HG02973 (cell line): ENCODE measurements at regions not wholly inside any gene's neighbourhood (a gene's known extent, or its start where the extent isn't known, plus 50 kb on each side); places are given as distances from the start of the nearest gene placed in this dataset.

Source experiments
- ATAC-seq: cut with Tn5 transposase; IDR thresholded peaks from one replicate; pipeline ENCODE4 v1.9.1; 2021; ENCODE audit warnings: moderate library complexity; ENCODE audit not compliant: unreplicated experiment

DNA sequence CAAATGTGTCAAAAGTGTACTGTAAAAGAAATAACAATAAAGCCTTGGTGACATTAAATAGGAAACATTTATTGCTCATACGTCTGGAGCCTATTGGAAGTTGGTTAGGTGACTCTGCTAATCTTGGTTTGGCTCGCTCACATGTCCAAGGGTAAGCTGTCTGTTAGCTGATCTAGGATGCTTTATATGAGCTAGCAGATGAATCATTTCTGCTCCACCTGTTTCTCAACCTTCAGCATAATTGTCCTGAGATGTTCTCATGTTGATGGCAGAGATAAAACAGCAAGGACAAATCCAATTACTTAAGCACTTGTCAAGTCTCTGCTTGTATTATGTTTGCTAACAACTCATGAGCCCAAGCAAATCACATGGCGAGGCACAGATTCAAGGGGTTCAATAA, 56.0 kb upstream of the CD53 start:
- no peak for ATAC-seq

DNA sequence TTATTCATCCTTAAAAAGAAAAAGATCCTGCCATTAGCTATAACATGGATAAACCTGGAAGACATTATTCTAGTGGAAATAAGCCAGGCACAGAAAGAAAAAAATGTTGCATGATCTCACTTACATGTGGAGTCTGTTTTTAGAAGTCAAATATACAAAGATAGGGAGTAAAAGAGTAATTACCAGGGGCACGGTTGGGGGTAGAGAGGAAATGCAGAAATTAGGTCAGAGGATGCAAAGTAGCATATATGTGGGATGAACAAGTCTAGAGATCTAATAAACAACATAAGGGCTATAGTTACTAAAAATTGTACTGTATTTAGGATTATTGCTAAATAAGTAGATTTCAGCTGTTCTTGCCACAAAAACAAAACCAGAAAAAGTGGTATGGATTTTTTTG, 61.4 kb upstream of the CD53 start:
- ATAC-seq = no peak

DNA sequence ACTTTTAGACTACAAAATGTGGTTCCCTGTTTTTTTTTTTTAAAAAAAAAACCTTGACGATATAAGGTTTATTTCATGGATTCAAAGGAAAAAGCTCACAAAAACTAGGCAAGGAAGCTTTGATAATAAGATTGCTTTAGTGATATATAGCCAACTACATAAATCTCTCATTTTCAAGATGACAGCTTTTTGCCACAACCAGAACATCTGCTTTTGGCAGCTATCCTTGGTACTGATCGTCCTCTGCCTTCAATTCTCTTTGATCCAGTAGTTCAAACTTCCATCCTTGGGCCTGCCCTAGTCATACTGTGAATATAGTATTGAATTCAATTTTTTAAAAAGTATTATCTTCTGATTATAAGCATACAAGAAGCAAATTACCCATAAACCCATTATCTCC, 72.9 kb upstream of the CD53 start:
- ATAC-seq = no peak

DNA sequence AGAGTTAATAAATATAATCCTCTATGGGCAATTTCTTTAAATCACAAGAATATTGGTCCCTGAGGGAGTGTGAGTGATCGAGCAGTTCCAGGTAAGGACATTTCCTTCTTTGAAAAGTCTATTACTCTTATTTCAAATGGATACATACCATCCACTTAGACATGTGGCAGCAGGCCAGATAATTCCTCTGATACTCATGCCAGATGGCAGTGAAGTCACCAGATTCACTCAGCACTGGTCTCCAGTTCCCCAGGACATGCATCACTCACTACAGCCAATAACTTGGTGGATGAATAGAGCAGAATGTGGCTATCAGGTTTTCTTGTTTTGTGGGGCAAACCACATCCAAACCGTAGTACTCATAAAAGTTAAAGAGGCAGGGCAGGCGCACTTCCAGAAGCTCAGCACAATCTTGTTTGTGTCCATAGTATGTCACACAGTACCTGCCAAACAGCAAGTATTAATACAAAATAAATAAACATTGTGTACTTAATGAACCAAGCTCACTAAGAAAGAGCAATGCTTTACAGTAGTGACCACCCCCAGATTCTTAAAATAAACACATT, 74.2 kb upstream of the CD53 start:
- no peak for ATAC-seq

DNA sequence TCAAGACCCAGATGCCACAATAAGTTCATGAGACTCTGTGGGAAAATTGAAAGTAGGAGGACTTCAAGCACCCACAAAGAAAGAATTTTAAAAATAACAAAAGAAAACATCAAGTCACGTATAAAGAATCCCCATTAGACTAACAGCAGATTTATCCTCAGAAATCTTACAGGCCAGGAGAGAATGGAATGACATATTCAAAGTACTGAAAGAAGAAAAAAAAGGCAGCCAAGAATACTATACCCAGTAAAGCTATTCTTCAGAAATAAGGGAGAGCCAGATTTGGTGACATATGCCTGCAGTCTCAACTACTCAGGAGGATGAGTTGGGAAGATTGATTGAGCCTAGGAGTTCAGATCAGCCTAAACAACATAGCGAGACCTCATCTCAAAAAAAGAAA, 84.3 kb upstream of the CD53 start:
- no peak for ATAC-seq

DNA sequence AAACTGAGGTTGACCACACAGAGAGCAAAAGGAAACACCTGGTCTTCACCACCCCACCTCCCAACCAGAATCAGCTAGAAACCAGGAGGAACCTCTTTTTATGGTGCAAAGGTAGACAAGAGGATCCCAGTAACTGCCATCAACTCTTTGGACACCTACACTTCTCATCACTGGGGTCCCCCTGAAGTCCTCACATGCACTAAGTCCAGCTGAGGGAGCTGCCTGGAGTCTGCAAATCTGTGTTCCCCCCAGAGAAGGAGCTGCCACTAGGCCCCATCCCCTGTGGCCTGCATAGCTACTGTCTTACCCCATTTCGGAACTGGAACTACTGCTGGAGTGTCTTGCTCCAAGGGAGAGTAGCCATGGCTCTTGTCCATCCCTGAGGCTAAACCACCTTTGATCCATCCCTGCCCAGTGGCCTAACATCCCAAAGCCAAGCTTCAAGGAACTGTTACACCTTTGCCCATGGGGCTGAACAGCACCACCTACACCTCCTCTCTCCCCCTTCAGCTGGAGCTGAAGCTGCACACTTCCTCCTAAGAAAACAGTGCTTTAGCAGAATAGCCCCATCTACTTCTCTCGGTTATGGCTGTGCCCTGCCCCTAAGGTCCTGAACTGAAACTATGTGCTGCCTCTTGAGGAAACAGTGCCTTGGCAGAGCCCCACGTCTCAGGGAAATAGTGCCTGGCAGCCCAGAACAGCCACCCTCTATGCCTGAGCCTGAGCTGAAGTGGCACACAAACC, 85.4 kb upstream of the CD53 start:
- peak; percentile 64 for ATAC-seq

DNA sequence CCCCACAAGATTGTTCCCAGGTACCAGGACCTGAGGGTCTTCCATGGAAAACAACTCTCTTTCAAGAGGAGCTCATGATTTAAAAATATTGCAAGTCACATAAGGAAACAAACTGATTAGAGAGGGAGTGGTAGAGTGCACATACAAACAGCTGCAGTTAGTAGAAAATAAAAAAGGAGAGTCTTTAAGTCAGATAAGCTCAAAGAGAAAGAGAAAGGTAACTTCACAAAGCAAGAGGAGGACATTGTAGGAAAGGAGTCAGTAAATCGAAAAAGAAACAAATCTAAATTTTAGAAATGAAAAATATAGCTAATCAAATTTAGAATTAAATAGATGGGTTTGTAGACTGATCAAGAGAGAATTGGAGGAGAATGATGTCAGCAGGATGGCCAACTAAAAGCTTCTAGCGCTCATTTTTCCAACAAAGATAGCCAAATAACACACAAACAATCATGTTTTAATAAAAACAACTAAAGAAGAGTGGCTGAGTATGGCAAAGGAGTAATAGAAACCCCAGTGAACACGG, 86.1 kb upstream of the CD53 start:
- ATAC-seq = no peak

DNA sequence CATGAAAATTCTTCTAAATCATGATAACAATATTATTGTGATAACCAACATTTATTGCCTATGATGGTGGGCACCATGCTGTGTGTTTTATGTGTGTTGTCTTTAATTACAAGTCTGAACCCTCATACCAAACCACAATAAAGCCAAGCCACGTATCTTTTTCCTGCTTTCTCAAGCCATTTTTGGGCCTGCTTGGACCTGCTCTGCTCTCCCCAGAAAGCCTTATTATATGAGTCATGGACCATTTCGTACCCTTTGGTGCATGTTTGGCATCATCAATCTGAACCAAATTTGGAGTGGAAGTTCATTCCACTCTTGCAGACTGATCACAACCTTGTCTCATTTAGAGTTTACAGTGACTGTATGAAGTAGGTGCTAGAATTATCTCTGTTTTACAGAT, 87.3 kb upstream of the CD53 start:
- no peak for ATAC-seq

DNA sequence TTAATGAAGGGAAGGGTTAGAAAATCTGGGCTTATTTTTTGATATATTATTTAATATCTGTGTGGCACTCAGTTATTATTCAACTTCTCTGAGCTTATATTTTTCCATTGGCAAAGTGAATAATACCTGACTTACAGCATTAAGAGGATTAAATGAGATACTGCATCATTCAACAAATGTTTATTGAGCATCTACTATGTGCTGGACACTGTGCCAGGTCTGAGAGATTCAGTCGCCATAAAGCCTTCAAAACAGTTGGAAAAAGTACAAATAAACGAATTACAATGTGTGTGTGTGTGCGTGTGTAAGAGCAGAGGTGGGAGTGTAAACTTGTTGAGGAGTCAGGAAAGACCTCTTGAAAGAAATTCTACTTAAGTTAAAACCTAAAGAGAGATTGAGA, 87.9 kb upstream of the CD53 start:
- no peak for ATAC-seq

DNA sequence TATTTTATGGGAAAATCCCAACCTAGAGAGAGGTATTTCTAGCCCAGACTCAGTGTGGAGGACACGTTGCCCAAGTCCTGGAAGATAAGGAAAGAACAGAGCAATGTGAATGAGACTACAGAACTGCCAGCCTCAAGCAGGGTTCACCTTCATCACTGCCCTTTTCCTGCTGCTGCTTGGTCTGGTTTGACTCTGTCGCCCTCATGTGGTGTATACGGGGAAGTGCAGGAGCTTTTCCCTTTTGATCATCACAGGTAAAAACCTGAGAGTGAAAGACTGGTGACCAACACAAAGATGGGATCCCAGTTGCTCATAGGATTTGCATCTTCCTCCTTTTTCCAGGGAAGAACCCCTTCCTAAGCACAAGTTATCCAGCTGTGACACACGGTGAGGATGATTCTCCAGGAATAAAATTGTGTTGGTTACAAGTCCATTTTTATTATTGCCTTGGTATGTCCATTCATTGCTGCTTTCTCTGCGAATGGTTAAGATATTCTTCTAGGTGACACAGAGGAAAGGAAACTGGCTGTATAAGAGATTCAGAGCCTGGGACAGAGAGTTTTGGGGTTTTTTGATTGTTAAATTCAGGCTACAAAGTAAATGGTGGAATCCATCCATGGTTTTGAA, 89.5 kb upstream of the CD53 start:
- no peak for ATAC-seq

DNA sequence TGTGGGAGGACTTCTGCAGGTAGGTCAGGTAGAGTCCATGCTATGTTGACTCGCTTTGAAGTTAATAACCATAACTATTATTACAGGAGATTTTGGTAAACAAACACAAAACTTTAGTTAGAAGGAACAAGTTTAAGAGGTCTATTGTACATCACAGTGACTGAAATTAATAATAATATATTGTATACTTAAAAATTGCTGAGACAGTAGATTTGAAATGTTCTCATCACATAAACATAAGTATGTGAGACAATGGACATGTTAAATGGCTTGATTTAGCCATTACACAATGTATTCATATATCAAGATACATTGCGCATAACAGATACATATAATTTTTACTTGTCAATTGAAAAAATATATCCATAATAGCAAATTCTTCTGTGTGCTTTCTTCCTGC, 91.4 kb upstream of the CD53 start:
- no peak for ATAC-seq

DNA sequence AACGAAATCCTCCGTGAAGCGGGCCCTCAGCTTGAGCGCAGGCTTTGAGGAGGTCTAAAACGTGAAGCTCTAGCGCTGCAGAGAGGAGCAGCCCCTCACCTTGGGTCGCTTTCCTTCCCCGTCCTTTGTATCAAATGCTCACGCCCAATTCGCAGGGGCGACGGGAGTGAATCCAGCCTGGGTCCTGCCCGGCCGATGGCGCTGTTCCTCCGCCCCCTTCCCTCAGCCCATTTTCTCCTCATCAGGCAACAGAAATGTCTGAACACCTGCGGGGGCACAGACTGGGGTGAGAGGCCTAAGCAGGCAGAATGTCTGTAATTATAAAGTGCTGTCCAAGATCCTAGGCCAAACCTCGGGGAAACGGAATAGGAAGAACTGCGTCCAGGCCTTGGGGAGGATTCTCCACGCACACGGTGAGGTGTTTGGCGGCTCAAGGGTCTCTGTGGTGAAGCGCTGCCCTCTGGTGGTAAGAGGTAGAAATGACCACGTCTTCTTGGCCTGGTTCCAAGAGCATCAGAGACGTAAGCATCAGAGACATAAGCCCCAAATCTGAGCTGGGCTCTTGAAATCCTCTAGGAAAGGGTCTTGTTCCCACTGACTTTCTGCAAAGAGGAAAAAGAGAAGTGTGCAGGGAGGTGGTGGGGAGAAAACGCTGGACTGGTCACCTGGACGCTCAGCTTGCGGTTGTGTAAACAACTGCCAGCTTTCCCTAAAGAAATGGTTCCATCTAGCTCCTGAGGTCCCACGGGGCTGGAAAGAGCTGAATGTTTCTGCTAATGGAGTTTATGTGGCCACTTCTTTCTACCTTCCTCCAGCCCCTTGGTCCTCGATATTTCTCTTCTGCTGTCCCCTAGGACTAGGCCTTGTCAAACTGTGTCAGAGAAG, 92.1 kb upstream of the CD53 start:
- ATAC-seq = no peak

DNA sequence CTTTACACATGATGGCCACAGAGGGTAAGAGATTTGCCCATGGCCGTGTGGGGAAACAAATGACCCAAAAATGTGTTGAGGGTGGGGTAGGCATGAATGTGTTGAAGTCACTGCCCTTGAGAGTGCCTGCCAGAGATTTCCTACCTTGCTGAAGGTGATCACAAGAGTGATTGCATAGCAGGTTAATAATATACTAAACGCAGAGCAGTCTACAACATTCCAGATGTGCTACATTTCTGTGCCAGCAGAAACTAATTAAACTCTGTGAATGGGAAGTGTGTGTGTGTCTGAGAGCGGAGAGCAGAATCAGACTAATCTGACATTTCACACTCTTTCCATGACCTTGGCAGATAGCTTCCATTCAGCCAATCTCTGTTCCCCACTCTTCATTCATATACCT, 93.3 kb upstream of the CD53 start:
- ATAC-seq = no peak

DNA sequence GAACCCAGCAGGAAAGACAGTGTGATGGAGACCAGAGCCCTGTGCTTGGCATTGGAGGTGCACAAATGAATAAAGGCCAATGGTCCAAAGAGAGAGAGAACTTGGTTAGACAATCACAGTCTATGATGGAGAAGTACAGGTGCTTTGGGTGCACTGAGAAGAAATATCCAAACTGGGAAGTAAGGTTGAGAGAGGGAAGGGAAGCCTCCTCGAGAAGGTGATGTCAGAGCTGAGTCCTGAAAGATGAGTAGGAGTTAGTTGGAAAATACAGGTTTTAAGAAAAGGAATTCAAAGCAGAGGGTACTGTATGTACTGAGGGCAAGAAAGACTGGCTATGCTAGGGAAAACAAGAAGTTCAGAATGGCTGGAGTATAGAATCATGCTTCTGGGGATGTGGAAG, 94.1 kb upstream of the CD53 start:
- ATAC-seq = no peak

DNA sequence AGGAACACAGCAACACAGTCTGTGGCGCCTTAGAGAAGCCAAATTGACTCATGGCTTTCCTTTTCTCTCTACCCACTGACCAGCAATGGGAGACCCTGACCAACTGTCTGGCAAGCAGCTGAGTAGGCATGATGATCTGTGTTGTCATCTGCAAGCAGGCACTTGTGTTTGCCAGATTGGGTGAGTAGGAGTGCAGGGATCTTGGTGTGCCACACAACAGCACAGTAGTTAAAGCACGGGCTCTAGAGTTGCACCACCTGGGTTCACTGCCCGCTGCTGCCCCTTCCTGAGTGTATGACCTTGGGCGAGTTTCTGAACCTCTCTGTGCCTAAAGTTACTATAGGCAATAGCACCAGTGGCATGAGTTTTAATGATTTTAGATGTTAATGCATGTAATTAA, 95.7 kb upstream of the CD53 start:
- no peak for ATAC-seq

DNA sequence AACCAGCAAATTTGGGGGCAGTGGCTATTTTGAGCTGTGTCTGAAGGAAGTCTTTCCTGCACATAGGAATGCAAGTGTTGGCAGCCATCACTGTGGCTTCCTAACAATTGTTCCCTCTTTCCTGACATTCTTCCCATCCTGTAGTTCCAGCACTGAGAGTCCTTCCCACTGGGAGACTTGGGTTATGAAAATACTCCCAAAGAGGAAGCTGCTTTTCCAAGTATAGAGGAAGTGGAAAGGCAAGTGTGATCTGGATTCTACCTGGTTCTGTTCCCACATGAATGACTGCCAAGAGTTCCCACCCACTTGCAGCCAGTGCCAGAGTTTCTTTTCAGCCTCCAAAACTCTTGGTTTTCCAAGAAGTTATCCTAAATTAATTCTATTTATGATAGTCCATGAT, 98.5 kb upstream of the CD53 start:
- ATAC-seq = no peak

DNA sequence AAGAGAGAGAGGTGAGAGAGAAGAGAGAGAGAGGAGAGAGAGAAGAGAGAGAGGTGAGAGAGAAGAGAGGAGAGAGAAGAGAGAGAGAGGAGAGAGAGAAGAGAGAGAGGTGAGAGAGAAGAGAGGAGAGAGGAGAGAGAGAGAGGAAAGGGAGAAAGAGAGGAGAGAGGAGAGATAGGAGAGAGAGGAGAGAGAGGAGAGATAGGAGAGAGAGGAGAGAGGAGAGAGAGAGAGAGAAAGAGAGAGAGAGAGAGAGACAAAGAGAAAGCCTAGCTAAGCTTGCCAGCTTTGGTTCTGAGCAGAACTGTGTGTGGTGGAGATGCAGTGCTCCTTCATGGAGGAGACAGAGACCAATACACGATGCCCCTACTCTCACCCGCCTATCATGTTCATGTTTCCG, 99.1 kb upstream of the KCNA3 start:
- ATAC-seq = no peak

DNA sequence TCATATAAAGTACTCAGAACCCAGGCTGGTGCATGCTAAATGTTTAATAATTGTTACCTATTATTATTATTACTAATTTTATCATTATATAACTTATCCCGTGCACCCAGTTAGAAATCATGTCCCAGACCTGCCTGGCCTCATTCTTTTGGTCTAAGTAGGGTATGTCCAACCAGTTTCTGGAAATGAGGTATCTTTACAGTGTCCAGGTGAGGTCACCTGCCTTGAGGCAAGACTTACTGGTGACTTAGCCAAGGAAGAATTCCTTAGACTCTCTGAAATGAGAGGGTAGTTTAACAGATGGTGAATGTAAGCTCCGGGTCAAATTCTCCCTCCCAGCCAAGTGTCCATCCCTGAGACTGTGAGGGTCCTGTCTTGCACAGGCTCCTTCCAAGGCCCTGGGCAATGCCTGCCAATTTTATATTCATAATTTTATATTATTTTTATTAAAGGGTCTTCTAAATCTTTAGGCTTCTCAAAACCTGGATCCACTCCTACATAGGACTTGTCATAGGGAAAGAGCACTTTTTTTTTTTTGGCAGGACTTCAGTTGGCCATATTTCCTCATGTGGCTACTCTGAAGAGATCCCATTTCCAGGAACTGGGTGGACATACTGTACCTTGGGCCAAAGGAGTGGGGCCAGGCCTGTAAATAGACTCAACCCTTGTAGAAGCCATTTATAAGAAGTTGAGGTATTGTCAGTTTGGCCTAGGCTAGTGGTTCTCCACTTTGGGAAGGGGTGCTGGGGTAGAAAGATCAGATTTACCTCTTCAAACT, 96.7 kb upstream of the KCNA3 start:
- ATAC-seq = no peak

DNA sequence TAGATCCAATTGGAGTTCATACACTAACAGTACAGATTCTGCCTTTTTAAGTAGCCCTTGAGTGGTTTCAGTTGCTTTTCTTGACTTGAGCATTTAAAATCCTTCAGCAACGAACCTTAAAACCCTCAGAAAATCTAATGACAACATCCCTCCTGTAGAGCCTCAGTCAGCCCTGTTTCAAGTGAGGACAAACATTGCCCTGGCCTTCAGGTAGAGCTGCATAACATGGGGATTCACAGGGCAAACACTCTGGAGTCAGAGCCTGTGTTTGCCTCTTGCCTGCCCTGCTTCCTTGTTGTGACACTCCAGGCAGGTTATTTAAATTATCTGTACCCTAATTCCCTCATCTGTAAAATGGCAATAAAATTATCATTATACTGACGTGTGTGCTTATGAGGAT, 96.1 kb upstream of the KCNA3 start:
- no peak for ATAC-seq

DNA sequence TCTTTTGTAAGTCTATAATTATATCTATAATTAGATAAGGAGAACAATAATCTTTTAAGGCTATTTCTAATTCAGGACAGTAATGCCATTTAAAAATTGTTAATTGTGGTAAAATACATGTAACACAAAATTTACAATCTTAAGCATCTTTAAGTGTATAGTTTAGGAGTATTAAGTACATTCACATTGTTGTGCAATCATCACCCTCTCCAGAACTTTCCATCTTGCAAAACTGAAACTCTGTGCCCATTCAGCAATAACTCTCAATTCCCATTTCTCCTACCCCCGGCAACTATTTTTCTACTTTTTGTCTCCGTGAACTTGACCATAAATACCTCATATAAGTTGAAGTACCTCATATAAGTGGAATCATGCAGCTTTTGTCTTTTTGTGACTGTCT, 93.9 kb upstream of the KCNA3 start:
- ATAC-seq = no peak

DNA sequence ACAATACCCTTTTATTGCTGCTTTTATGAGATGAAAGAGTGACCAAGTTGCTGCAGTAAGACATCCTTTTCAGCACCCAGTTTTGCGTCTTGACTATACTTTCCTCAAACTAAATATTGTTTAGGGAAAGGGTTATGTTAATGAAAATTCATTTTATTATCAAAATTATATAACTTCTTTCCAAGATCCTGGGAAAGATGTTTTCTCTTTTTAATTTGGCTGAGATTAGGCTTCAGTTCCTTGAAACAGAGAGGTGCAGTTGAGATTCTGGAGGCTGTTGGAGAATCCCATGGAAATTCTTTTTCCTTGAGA, 91.6 kb upstream of the KCNA3 start:
- ATAC-seq = no peak
